ENCODE measurements at regions not wholly inside any gene's neighbourhood (a gene's known extent, or its start where the extent isn't known, plus 50 kb on each side); places are given as distances from the start of the nearest gene placed in this dataset.

- no peak overlapping the region for H3K27ac ChIP-seq
Measured at GRCh38 chr14:30499358-30499757, 59.6 kb upstream of the G2E3 start.

GRCh38 chr14:30500222-30500621 lies 58.7 kb upstream of the G2E3 start:
- Histone ChIP-seq H3K27ac (no peak overlapping the region), H3K27me3 (no peaks in the 10 kb centered on the region), H3K9me3 (ENCODE audit: low read depth) (no peaks in the 10 kb centered on the region), H3K4me3 (no peak overlapping the region), H3K4me1 (ENCODE audit: low read depth) (no peaks in the 10 kb centered on the region), H3K36me3 (no peaks in the 10 kb centered on the region)
- DNase-seq (ENCODE audit: low read depth in 1 of 2, low spot score in 1 of 2) = no peak
- no peak for TF ChIP-seq CTCF (IDR thresholded peaks at IDR 0.05; ENCODE audit: low read depth, low read length)

More at GRCh38 chr14:30499358-30499757, 59.6 kb upstream of the G2E3 start:
- no peaks in the 10 kb centered on the region for H3K36me3 ChIP-seq
- no peaks in the 10 kb centered on the region for H3K27me3 ChIP-seq
- no peak for TF ChIP-seq CTCF (IDR thresholded peaks at IDR 0.05; ENCODE audit: low read depth, low read length)
- no peaks in the 10 kb centered on the region for H3K9me3 ChIP-seq (ENCODE audit: low read depth)
- DNase-seq (ENCODE audit: low read depth in 1 of 2, low spot score in 1 of 2) = no peak
- no peak overlapping the region for H3K4me3 ChIP-seq
- no peaks in the 10 kb centered on the region for H3K4me1 ChIP-seq (ENCODE audit: low read depth)

- H3K9me3 ChIP-seq (ENCODE audit: low read depth) = no peaks in the 10 kb centered on the region
- no peak overlapping the region for H3K27ac ChIP-seq
- no peaks in the 10 kb centered on the region for H3K4me1 ChIP-seq (ENCODE audit: low read depth)
- H3K36me3 ChIP-seq = no peaks in the 10 kb centered on the region
- DNase-seq (ENCODE audit: low read depth in 1 of 2, low spot score in 1 of 2) = no peak
- H3K4me3 ChIP-seq = no peak overlapping the region
- TF ChIP-seq CTCF (IDR thresholded peaks at IDR 0.05; ENCODE audit: low read depth, low read length) = no peak
- H3K27me3 ChIP-seq = no peaks in the 10 kb centered on the region
Measured at GRCh38 chr14:30507209-30507608, 51.7 kb upstream of the G2E3 start.
